ENCODE measurements at regions not wholly inside any gene's neighbourhood (a gene's known extent, or its start where the extent isn't known, plus 50 kb on each side); places are given as distances from the start of the nearest gene placed in this dataset.
A peak's percentile ranks its signal among the peaks of the same experiment; 100 is the strongest.

DNA sequence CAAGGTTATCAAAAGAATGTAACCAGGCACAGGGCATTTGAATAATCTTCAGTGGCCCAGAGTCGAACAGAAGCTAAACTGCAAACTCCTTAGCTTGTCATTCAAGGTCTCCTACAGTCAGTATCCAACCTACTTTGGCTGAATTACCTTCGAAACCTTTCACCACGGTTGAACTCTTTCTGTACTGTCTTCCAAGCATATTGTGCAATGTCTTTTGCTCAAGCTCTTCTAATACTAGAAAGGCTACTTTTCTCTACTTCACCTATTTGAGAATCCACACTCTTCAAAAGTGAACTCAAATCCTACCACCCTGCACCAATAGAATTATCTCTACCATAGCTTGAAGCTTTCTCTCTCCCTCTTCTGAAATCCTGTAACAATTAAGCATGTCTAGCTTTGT lies 142.9 kb downstream of the NR4A2 start:
- H3K36me3 ChIP-seq: no peaks in the 10 kb centered on the region
- WGBS, 2 donors (ENCODE audit: low coverage in 1 of 2): 67 to 76% methylated on average over 3 of the region's 3 CpGs
- ATAC-seq: no peak
- H3K9me3 ChIP-seq: no peaks in the 10 kb centered on the region
- H3K27me3 ChIP-seq: no peaks in the 10 kb centered on the region
- no peak overlapping the region for H3K4me3 ChIP-seq
- H3K27ac ChIP-seq: no peak overlapping the region
- no peaks in the 10 kb centered on the region for H3K4me1 ChIP-seq
- TF ChIP-seq CTCF (IDR thresholded peaks at IDR 0.05): no peak
- no peak for TF ChIP-seq EP300 (IDR thresholded peaks at IDR 0.05)
- no peak for TF ChIP-seq POLR2A (IDR thresholded peaks at IDR 0.05)
- no peak for TF ChIP-seq POLR2AphosphoS5 (IDR thresholded peaks at IDR 0.05)

DNA sequence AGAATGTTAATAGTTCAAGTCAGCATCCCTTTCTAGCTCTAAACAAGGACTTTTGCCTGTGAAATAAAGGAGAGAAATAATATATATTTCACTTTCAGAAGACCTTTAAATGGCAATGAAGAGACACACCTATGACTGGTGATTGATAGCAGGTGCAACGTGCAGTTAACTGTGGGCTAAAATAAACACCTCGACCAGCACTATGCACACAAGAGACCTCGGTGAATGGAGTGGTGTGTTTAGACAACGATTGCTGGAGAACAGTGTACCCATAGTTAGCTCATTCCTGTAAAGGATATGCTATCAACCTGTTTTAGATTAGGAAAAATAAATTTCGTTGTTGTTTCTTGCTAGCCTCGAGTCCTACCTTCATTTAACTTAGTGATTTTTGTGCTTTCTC lies 143.4 kb downstream of the NR4A2 start:
- H3K27me3 ChIP-seq: no peaks in the 10 kb centered on the region
- no peak overlapping the region for H3K27ac ChIP-seq
- ATAC-seq: no peak
- no peaks in the 10 kb centered on the region for H3K36me3 ChIP-seq
- H3K4me1 ChIP-seq: no peaks in the 10 kb centered on the region
- no peak overlapping the region for H3K4me3 ChIP-seq
- WGBS, 2 donors (ENCODE audit: low coverage in 1 of 2): 20 to 57% methylated on average over 5 to 6 of the region's 6 CpGs
- TF ChIP-seq CTCF (IDR thresholded peaks at IDR 0.05): no peak
- no peak for TF ChIP-seq EP300 (IDR thresholded peaks at IDR 0.05)
- no peak for TF ChIP-seq POLR2A (IDR thresholded peaks at IDR 0.05)
- no peak for TF ChIP-seq POLR2AphosphoS5 (IDR thresholded peaks at IDR 0.05)
- H3K9me3 ChIP-seq: no peaks in the 10 kb centered on the region

- H3K27ac ChIP-seq: no peak overlapping the region
Measured at GRCh38 chr2:156182132-156182531, 150.4 kb downstream of the NR4A2 start.

DNA sequence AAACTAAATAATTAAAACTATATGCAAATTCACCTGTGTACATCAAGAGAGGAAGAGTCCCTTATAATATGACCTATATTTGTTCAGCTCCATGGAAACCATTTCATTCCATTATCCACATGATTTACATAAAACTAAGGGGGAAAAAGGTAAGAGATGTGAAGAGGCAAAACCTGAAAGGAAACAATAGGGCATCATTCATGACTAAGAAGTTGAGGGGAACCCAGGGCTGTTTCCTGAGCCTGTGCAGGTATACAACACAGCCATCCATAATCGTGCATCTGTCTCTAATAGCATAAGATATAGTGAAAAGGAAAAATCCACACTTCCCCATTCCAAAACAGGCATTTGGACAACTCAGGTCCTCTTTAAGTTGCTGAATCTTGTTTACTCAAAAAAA lies 151.3 kb downstream of the NR4A2 start:
- H3K4me1 ChIP-seq: no peaks in the 10 kb centered on the region
- H3K4me3 ChIP-seq: no peak overlapping the region
- H3K36me3 ChIP-seq: no peaks in the 10 kb centered on the region
- TF ChIP-seq EP300 (IDR thresholded peaks at IDR 0.05) (no peak), POLR2AphosphoS5 (IDR thresholded peaks at IDR 0.05) (no peak), CTCF (IDR thresholded peaks at IDR 0.05) (no peak), POLR2A (IDR thresholded peaks at IDR 0.05) (no peak)
- no peaks in the 10 kb centered on the region for H3K9me3 ChIP-seq
- ATAC-seq: no peak
- H3K27me3 ChIP-seq: no peaks in the 10 kb centered on the region
- no peak overlapping the region for H3K27ac ChIP-seq
- WGBS, 2 donors (ENCODE audit: low coverage in 1 of 2): 38 to 60% methylated on average over 1 of the region's 1 CpG

More at GRCh38 chr2:156182132-156182531, 150.4 kb downstream of the NR4A2 start:
- WGBS, 2 donors (ENCODE audit: low coverage in 1 of 2): 30 to 72% methylated on average over 2 of the region's 2 CpGs
- Histone ChIP-seq H3K27me3 (no peaks in the 10 kb centered on the region), H3K4me1 (no peaks in the 10 kb centered on the region), H3K36me3 (no peaks in the 10 kb centered on the region), H3K9me3 (no peaks in the 10 kb centered on the region), H3K4me3 (no peak overlapping the region)
- TF ChIP-seq POLR2A (IDR thresholded peaks at IDR 0.05): no peak
- no peak for TF ChIP-seq CTCF (IDR thresholded peaks at IDR 0.05)
- TF ChIP-seq EP300 (IDR thresholded peaks at IDR 0.05): no peak
- no peak for TF ChIP-seq POLR2AphosphoS5 (IDR thresholded peaks at IDR 0.05)
- ATAC-seq: peak; percentile 43

- H3K4me3 ChIP-seq: no peak overlapping the region
- WGBS, 2 donors (ENCODE audit: low coverage in 1 of 2): 72 to 82% methylated on average over 3 of the region's 3 CpGs
- no peaks in the 10 kb centered on the region for H3K27me3 ChIP-seq
- ATAC-seq: no peak
- H3K36me3 ChIP-seq: no peaks in the 10 kb centered on the region
- H3K27ac ChIP-seq: no peak overlapping the region
- TF ChIP-seq EP300 (IDR thresholded peaks at IDR 0.05) (no peak), CTCF (IDR thresholded peaks at IDR 0.05) (no peak), POLR2A (IDR thresholded peaks at IDR 0.05) (no peak), POLR2AphosphoS5 (IDR thresholded peaks at IDR 0.05) (no peak)
- no peaks in the 10 kb centered on the region for H3K9me3 ChIP-seq
- H3K4me1 ChIP-seq: no peaks in the 10 kb centered on the region
Measured at GRCh38 chr2:156177654-156178053, 154.9 kb downstream of the NR4A2 start.

Measured in gastroesophageal sphincter (tissue), 4 donors.